Lower leg skin (tissue), 3 donors: ENCODE measurements at regions not wholly inside any gene's neighbourhood (a gene's known extent, or its start where the extent isn't known, plus 50 kb on each side); places are given as distances from the start of the nearest gene placed in this dataset.

Experiments
- CTCF ChIP-seq, 3 donors: fragments of 450-650 bp; IDR thresholded peaks; one replicate each; pipeline ENCODE4 v1.5.1; 2016; ENCODE audit warnings: antibody characterized with exemption in 3 of 3, mild to moderate bottlenecking in 3 of 3, moderate library complexity in 2 of 3
- POLR2A ChIP-seq, 2 donors: fragments of 450-650 bp; IDR thresholded peaks; one replicate each; pipeline ENCODE4 v1.6.1; 2016 to 2017; ENCODE audit warnings: antibody characterized with exemption in 2 of 2, mild to moderate bottlenecking in 1 of 2, moderate library complexity in 1 of 2

GRCh38 chr12:46503637-46504175, 131.1 kb upstream of the SLC38A2 start:
- TF ChIP-seq POLR2A (IDR thresholded peaks at IDR 0.05) (no peak), CTCF (IDR thresholded peaks at IDR 0.05) (no peak)
